Esophagus squamous epithelium (tissue), 4 donors: ENCODE measurements at regions not wholly inside any gene's neighbourhood (a gene's known extent, or its start where the extent isn't known, plus 50 kb on each side); places are given as distances from the start of the nearest gene placed in this dataset.

Source experiments
- POLR2A ChIP-seq, 4 donors: fragments of 450-650 bp; IDR thresholded peaks; one replicate each; pipeline ENCODE4 v1.6.1; 2017; ENCODE audit warnings: antibody characterized with exemption in 4 of 4, mild to moderate bottlenecking in 4 of 4, moderate library complexity in 3 of 4
- TF ChIP-seq, protein P1 (sequence below), 6 experiments: fragments of 450-650 bp in 4 of 6; fragments of 200-600 bp in 2 of 6; sonication (generic) in 2 of 6; IDR thresholded peaks; one replicate each; pipeline ENCODE4 v1.5.1; 2016 to 2019; ENCODE audit warnings: antibody characterized with exemption in 6 of 6, mild to moderate bottlenecking in 4 of 6, moderate library complexity in 4 of 6

DNA sequence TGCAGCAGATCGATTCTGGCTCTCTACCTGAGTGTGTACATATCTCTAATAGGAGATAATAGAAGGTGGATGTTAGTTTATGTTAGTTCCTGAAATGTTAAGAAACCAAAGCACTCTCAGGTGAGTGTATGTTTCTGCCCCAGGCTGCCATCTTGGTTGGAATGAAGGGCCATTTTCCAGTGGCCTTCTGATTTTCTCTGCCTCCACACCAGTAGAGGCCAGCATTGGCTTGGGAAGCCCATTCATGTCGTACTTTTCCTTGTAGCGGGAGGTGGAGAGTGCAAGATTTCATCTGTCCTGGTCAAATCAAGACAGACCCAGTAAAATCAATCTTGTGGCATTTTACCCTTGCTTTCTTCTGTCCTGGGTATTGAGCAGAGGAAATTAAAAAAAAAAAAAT, 91.0 kb downstream of the GAS1 start:
- TF ChIP-seq, protein P1, sequence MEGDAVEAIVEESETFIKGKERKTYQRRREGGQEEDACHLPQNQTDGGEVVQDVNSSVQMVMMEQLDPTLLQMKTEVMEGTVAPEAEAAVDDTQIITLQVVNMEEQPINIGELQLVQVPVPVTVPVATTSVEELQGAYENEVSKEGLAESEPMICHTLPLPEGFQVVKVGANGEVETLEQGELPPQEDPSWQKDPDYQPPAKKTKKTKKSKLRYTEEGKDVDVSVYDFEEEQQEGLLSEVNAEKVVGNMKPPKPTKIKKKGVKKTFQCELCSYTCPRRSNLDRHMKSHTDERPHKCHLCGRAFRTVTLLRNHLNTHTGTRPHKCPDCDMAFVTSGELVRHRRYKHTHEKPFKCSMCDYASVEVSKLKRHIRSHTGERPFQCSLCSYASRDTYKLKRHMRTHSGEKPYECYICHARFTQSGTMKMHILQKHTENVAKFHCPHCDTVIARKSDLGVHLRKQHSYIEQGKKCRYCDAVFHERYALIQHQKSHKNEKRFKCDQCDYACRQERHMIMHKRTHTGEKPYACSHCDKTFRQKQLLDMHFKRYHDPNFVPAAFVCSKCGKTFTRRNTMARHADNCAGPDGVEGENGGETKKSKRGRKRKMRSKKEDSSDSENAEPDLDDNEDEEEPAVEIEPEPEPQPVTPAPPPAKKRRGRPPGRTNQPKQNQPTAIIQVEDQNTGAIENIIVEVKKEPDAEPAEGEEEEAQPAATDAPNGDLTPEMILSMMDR (IDR thresholded peaks at IDR 0.05): no peak
- TF ChIP-seq POLR2A (IDR thresholded peaks at IDR 0.05): no peak
